GM19035 (cell line): ENCODE measurements at regions not wholly inside any gene's neighbourhood (a gene's known extent, or its start where the extent isn't known, plus 50 kb on each side); places are given as distances from the start of the nearest gene placed in this dataset.

ENCODE experiments used
- ATAC-seq: cut with Tn5 transposase; IDR thresholded peaks from one replicate; pipeline ENCODE4 v1.9.1; 2021; ENCODE audit not compliant: unreplicated experiment

- no peak for ATAC-seq
Observed at GRCh38 chr5:163385824-163386223, 51.6 kb upstream of the CCNG1 start.

GRCh38 chr5:163386352-163386751 lies 51.0 kb upstream of the CCNG1 start:
- ATAC-seq = no peak

- no peak for ATAC-seq
Observed at GRCh38 chr5:163387589-163388343, 49.6 kb upstream of the CCNG1 start.
